NCI-H82 treated with DMSO at 0.1 percent for 48 hours (cell line): ENCODE measurements at regions not wholly inside any gene's neighbourhood (a gene's known extent, or its start where the extent isn't known, plus 50 kb on each side); places are given as distances from the start of the nearest gene placed in this dataset.
"Not testable (repeated sequence)": the region's sequence is repeated elsewhere in the genome, so short reads cannot be mapped to it uniquely, and the experiment has no call there.

Experiments used
- DNase-seq: peaks from one replicate; lab custom pipeline; 2025; ENCODE audit not compliant: unreplicated experiment; lab: John Stamatoyannopoulos, UW

GRCh38 chr1:223045164-223045957 lies 97.7 kb downstream of the TLR5 start:
- no peak for DNase-seq

- DNase-seq, result no peak
These were observed 97.0 kb downstream of the TLR5 start for GRCh38 chr1:223046011-223046410.

GRCh38 chr1:223046463-223046862 lies 96.6 kb downstream of the TLR5 start:
- not testable (repeated sequence) for DNase-seq

GRCh38 chr1:223048026-223048425 lies 95.0 kb downstream of the TLR5 start:
- no peak for DNase-seq

GRCh38 chr1:223052462-223052861 lies 90.6 kb downstream of the TLR5 start:
- DNase-seq, result no peak

- peak; percentile 80 for DNase-seq
These were observed 90.1 kb downstream of the TLR5 start for GRCh38 chr1:223052931-223053330.

- no peak for DNase-seq
These were observed 86.2 kb downstream of the TLR5 start for GRCh38 chr1:223056802-223057201.

- no peak for DNase-seq
These were observed 85.4 kb downstream of the TLR5 start for GRCh38 chr1:223057569-223058093.
